RPMI7951 (cell line): ENCODE measurements at regions not wholly inside any gene's neighbourhood (a gene's known extent, or its start where the extent isn't known, plus 50 kb on each side); places are given as distances from the start of the nearest gene placed in this dataset.

Experiments used
- DNase-seq: peaks from one replicate; pipeline ENCODE4 v3.0.0-alpha.2; 2012; ENCODE audit warnings: low read depth

DNA sequence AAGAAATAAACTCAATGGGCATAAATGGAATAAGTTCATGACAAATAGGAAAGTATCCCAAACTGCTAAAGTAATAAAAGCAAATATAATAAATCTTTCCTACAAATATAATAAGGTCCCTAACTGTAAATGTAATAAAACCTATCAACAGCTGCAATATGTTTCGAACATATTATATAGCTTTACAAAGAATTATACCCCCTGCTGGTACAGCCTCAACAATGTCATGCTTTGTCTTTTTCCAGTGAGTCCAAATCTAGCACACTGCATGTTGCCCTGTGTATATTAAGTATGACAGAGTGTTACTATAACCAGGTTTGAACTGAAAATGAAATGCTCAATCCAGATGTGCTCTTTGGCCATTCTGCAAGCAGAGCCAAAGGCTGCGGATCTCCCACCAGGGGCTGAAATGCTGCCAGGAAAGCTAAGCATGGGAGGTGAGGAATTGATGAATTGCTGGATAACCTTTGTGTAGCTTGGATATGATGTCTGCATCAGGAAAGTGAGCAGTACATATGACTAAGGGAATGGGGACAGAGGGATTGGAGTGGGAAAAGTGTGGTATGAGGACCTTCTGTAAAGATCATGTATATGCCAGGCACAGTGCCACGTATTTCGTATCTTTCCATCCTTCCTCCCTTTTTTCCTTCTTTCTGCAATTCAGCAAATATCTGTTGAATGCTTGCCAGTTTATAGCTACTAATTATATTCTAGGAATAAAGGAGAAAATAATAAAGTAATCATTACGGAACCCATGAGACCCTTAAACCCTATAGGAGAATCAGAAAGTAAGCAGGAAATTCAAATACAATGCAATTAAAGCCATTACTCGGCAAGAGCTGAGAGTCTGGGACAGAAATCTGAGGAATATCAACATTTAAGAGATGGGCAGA is 954.6 kb upstream of the LCORL start:
- no peak for DNase-seq

DNA sequence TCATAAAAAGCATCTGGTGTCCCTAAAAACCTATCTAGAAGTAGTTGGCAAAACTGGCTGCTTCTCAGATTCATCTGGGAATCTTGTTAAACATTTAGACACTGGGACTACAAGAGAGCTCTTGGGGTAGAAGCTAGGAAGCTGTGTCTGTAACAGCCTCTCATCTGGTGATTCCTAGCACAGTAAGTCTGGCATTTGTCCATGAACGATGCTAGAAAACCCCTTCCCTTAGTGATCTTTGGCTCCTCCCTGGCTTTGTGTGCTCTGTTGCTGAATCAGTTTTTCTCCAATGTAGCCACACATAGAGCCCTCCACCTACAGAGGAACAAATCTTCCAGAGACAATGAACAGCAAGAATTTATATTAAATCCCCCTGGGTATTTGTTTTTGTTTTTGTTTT is 951.7 kb upstream of the LCORL start:
- no peak for DNase-seq

DNA sequence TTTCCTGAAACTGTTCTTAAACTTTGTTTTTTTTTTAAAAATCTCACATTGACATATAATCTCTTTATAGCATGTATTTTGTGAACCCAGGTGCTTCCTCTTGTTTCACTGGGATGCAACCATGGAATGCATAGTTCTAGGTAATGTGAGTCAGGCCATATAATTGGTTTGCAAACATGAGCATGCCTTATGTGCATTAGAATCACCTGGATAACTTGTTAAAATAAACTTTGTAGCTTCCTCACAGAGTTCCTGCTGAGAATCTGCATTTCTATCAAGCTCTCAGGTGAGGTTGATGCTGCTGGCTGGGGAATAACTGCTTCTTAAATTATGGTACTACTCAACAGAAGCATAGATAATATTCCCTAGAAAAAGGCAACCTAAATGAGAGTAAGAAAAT is 940.3 kb upstream of the LCORL start:
- DNase-seq: no peak

DNA sequence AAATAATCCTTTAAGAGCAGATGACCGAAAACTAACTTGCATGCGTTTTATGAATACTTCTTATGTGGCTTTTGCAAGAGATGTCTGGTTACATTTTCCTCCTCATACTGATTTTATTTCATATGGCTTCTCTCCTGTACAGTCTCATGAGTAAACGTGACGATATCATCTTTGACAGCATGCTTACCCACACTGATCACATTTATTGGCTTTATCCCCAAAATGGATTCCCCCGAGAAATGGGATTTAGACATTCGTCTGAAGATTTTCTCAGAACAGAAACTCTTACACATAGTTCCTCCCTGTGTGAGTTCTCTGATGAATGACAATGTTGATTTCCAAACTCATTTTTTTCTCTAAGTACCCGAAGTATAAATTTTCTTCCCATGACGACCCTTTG is 939.7 kb upstream of the LCORL start:
- DNase-seq: no peak

DNA sequence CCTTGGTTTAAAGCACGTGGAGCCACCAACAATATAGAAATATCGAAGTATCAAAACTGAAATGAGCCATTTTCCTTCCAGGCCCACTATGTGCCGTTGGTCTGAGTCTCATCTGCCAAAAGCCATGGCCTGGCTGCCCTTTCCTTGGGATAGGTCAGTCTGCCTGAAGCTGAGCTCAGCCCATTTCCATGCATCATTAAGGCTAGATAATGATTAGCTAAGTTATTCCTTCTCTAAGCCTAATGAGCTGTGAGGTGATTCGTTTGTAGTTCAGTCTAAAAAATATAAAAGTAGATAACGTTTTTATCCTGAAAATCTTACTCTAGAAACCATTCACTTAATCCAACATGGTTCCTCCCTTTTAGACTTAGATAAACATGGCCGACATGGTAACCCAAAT is 936.2 kb upstream of the LCORL start:
- DNase-seq: no peak

DNA sequence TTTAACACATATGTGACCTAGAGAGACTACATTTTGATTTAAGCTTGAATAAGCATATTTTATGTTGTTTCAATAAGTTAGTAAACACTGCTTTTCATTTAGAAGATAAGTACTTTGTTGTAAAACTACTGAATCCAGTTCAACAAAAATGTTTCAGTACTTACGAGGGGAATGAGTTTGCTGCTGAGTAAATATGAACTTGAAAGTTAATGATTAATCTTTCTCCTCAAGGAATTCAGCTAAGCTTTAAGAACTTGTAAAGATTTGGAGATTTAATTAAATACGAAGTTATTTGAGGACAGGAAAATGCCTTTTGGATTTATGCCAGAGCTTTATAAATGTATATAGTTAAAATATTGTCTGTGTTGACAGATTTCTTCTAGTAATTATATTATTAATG is 933.0 kb upstream of the LCORL start:
- no peak for DNase-seq

DNA sequence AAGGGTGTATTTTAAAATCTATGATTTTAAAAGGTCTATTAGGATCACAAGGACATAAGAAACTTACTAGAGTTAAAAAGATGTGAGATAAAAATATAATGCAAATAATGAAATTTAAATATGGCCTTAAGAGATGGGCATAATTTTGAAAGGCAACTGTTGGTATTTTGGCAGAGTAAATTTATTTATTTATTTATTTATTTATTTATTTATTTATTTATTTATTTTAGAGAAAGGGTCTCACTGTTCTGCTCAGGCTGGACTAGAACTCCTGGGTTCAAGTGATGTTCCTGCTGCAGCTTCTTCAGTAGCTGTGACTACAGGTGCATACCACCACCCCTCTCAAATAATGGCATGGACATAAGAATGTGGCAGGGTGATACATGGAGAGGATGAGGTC is 932.1 kb upstream of the LCORL start:
- no peak for DNase-seq

DNA sequence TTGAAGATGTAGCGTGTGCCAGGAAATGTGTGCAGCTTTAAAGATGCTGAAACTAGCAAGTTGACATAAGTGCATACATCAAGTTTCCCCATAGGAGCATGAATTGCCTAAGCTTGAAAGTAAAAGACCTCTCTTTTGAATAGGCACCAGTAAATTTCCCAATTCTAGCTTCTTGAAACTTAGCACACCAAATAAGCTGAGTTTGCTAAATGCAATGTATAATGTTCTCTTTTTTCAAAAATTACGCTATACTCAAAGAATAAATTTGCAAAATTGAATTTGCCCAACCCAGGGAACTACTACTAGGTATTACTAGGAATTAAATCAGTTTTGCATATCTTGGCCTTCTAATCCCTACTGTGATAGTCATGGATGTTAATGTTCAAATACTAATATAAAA is 923.9 kb upstream of the LCORL start:
- no peak for DNase-seq

DNA sequence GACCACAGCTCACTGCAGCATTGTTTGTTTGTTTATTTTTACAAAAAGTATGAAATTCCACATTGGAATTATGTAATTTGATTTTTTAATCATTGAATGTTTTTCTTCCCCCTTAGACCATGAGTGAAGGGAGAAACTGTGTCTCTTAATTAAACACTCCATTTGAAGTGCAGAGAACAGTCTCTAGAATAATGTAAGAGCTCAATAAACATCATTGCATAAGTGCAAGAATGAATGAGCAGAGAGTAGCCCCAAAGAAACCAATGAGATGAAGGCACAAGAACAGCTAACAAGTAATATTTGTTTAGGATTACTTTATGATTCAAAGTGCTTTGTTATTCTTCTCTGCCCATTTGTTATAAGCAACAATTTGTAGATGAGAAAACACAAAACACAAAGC is 921.3 kb upstream of the LCORL start:
- DNase-seq: no peak

DNA sequence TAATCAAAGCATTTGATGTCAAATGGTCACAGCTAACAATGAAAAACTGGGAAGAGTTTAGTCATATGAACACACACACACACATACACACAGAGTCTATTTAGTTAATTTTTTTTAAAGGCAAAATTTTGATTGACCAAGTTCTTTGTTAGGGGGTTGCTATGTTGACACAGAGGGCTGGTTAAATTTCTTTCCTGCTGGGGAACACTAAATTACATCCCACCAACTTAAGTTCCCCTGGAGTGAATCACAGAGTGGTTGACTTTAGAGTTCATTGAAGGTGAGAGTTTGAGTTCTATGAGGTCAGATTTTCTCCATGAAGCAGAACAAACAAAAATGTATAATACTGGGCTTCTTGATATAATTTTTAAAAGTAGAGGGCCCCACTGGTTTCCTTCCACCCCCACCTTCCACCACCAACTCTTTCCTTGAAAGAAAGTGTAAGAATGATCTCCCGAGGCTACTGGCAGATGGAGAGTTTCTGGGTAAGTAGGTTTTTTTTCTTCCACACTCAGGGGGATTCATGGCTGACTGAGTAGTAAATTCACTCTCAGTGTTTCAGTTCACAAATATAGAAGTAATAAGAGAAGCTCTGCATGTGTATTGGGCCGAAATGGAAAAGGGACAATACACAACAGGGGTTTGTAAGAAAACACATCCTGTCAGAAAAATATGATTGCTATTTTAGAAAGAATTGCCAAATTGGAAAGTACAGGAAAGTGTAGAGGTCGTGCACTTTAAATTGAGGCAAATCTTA is 917.0 kb upstream of the LCORL start:
- no peak for DNase-seq

DNA sequence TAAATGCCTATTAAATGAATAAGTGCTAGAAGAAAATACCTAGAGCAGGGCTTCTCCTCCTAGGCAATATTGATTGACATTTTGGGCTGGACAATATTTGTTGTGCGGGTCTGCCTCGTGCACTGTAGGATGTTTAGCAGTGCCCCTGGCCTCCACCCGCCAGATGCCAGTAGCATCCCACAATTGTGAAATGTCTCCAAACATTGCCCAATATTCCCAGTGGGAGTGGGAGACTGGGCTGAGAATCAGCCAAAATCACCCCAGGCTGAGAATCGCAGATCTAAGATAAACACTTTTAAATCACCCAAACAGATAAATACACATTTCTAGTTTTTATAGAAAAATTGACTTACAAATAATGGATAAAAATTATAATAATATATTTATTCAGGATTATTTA is 916.2 kb upstream of the LCORL start:
- DNase-seq: no peak

DNA sequence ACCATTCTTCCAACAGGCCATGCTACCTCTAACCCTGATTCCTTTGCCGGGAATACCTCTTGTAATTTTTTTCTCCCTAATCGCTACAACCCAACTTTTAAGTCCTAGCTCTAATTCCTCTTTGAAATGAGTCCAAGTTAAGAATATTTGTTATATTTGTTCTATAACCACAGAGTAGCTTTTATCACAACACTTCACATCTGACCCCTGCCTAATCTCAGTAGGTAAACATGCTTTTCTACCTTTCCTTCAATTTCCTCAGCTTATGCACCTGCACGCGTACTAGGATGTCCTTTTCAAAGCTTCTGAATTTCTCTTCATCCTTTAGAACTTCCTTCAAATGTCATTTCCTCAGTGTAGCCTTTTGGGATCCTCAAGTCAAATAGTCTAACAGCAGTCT is 915.5 kb upstream of the LCORL start:
- no peak for DNase-seq

DNA sequence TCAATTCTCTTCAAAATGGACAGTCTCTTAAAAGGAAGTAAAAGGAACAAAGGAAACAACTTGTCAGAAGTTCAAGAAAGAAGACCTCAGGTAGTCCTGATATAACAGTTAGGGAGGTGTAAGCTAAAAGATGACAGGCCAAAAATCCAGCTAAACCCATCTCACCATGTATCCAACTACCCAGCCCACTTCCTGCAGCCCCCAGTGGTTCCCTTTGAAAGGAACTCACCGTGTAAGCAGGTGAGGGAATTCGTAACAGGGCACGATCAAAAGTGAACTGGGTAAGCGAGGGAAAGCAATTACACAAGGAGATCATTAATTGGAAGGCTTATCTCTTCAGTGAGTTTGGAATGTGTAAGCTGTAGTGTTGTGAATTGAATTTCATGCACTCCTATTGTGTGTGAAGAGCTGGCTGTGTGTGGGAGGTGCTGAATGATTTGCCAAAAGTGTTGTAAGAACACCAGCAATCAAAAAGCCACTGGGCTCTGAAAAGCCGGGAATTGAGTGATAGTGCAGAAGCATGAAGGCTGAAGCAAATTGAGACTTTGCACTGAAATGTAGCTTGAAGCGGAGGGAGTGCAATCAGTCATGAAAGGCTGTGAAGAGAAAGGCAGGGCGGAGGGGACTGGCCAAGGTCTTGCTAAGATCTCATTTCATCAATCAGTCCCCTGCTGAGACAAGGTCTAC is 914.2 kb upstream of the LCORL start:
- DNase-seq: no peak

DNA sequence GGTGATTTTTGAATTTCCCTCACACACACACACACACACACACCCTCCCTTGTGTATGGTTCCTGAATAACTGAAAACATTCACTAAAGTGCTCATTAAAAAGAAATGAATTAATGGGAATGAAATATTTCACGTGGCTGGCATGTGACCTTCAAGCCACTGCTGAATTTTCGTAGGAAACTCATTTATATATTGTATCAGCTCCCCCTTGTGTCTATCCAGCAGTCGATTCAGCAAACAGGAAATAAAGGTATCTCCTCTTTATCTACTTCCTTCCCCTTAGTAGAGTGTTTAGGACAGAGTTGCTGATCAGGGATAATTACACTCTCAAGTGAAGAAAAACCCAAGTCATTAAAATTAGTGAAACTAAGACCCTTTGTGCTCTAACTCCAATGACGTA is 912.6 kb upstream of the LCORL start:
- peak; percentile 6 for DNase-seq

DNA sequence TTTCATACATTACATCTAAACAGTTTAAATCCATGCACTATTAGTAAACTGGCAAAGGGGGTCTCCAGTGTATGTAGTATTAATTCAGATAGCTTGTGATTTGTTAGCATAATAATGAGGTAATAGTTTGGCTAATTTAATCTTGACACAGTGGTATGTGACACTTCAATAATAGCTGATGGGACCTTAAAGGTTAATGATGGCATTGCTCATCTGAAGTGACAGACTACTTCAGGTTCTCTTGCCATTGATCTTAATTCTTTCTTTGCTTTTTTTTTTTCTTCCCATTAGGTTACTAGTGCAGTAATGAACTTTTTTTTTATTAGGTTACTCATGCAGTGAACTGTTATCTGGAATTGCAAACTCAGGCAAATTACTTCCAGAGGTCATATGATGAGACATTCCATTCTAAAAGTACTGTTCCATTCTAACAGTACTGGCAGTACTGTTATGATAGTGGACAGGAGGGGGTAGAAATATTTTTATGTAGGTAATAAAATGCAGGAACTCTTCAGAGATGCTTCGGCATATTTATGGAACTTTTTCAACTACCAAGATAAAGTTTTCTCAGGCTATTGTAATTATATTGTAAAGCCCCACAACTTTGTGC is 911.3 kb upstream of the LCORL start:
- DNase-seq: no peak

DNA sequence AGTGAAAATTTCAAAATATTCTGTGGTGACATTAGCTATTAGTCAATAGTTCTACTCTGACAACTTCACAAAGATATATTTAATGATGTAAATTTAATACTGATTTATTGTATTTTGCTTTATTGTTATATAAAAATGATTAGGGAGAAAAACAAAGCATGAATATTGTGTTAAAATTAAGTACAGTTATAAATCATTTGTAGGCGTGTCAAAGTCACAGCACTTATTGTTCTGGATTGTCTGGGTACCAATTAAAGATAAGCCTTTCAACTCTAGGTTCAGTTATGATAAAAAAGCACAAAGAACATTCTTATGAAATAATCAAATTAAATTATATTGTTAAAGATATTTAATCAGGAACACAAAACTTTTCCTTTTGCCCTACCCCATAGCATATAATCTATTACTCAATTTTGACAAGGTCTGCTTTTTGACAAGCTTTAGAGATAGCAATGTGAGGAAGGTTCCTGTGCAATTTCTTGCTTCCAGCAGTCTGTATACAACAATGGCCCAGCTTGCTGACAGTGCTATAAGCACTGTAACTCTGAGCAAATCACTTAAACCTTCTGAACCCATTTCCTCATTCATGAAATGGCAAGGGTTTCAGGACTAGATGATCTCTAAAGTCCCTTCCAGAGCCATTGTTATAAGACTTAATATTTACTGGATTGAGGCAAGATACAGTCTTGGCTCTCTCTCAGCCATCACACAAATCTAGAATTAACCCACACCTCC is 910.3 kb upstream of the LCORL start:
- DNase-seq: no peak

DNA sequence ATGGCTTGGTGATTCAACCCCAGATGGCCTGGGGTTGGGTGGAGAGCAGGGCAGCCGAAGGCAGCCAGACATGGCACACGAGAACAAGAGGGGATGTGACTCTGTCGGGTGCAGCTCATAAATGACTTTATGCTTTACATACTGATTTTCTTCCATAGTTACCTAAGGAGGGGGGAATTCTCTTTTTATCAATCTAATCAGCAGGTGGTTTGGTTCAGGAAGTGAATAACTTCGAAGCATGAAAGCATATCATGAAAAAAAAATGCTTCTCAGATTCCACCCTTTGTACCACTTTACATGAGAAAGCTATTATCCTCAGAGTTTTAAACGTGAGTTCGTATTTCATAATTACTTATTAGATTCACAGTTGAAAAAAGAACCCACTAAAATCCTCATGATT is 908.9 kb upstream of the LCORL start:
- DNase-seq: no peak

DNA sequence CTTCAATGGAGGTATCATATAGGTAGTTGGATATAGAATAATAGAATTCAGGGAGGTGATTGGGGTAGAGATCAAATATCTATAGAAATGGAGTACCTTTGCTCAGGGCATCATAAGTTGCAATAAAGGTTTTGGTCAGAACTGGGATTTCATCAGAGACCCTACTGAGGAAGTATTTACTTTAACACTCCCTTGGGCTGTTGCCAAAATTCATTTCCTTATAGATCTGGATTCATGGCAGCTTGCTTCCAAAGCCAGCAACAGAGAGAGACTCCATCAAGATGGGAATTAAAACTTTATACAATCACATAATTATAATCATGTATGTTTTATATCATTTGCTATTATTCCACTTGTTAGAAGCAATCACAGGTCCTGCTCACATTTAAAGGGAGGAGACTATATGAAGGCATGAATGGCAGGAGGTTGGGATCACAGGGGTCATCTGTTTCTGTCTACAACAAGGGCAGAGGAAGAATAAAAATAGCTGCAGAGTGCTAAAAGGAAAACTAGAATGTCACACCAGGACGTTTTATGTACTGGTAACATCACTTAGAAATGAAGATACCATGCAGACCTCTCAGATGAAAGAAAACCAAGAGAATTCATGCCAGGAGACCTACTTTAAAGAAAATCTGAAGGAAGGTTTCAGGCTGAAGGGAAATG is 902.1 kb upstream of the LCORL start:
- no peak for DNase-seq

DNA sequence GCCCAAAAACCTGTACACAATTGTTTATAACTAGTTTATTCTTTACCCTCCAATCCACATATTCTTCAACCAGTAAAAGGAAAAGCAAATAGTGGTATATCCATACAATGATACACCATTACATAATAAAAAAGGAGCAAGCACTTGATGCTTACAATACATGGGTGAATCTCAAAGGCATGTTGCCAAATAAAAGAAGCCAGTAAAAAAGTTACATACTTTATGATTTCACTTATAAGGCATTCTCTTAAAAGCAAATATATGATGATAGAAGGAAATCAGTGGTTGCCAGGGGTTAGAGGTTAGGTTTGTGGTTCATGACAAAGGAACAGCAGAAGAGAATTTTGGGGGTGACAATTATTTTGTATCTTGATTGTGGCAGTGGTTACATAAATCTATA is 896.1 kb upstream of the LCORL start:
- DNase-seq: peak; percentile 2

DNA sequence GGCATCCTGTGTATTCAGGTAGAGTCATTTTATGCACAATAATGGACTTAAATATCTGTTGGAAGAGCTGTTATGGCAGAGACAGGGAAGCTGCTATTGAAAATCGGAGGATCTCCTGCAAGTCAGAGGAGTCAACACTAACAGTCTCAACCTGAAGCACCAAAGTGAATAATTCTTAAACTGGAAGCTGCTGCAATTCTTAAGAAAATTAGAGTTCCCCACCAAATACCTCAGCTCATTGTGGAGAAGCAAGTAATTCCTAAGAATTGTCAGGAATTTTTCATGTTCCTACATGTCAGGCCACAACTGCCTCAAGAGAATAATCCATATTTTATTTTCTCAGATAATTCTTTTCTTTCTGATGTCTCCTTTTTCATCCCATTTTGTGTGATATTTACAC is 892.6 kb upstream of the LCORL start:
- DNase-seq: no peak

DNA sequence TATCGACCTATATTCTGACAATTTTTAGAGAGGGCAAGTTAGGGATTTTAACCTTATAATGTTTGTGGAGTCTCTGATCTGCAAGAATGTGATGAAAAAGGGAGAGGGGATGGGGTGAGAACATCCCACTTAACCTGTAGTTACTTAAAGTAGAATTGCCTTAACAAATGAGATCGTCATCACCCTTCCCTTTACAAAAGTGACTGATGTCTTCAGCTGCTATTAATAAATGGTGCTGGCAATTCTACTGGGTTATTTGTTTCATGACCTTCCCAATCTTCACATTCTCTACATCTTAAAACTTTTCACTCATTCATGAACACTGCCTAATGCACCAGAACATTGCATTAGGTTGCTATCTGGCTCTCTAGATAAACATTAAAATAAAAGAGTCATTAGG is 873.4 kb upstream of the LCORL start:
- DNase-seq: no peak
